ENCODE measurements at regions not wholly inside any gene's neighbourhood (a gene's known extent, or its start where the extent isn't known, plus 50 kb on each side); places are given as distances from the start of the nearest gene placed in this dataset.

GRCh38 chr2:104337869-104338268, 516.0 kb upstream of the POU3F3 start:
- H3K27ac ChIP-seq (ENCODE audit: low read depth, low read length), result no peak overlapping the region
- H3K9me2 ChIP-seq (ENCODE audit: insufficient read depth), result no peaks in the 10 kb centered on the region
- H3K4me2 ChIP-seq (ENCODE audit: low read length), result no peak overlapping the region
- no peaks in the 10 kb centered on the region for H3K27me3 ChIP-seq (ENCODE audit: insufficient read depth, low read length)
- H3K36me3 ChIP-seq (ENCODE audit: control insufficient read depth in 1 of 2, insufficient read depth in 2 of 2, low read length in 2 of 2), result no peaks in the 10 kb centered on the region
- H3K9me3 ChIP-seq (ENCODE audit: control insufficient read depth in 1 of 2, insufficient read depth in 1 of 2, low read depth in 1 of 2, low read length in 2 of 2), result peaks cover 10 to 25% of the 10 kb centered on the region in 2 experiments; a peak in 2 of 4 replicates
- no peaks in the 10 kb centered on the region for H3K4me1 ChIP-seq (ENCODE audit: control insufficient read depth in 1 of 2, insufficient read depth in 2 of 2, low read length in 2 of 2)
- no peak overlapping the region for H3K4me3 ChIP-seq (replicated peaks in 1 of 2; ENCODE audit: low read depth in 1 of 2, low read length in 2 of 2)
- POLR2A ChIA-PET, result no interaction called here
- BruUV-seq (replicated peaks), result no TSS peak
- H4K20me1 ChIP-seq (ENCODE audit: insufficient read depth), result no peaks in the 10 kb centered on the region
- CTCF ChIA-PET, result no interaction called here
- DNase-seq (ENCODE audit: low read depth, low spot score) (no peak), ATAC-seq (no peak)
- RAD21 ChIA-PET (ENCODE audit: low non-redundant PET in 1 of 2, low total read pairs in 2 of 2, uncharacterized antibody in 2 of 2, unreplicated experiment in 2 of 2), result no interaction called here
- no peak overlapping the region for H2AFZ ChIP-seq (ENCODE audit: low read depth, low read length, poor library complexity, severe bottlenecking)
- H3K79me2 ChIP-seq (ENCODE audit: insufficient read depth, low read length), result no peaks in the 10 kb centered on the region
- intact Hi-C loops (cut with micrococcal nuclease), result no loop called here
- no peak for TF ChIP-seq EGR1 (IDR thresholded peaks at IDR 0.05; ENCODE audit: low read depth)
- no peak for TF ChIP-seq CEBPB (IDR thresholded peaks at IDR 0.05; ENCODE audit: low read depth)
- TF ChIP-seq, protein P1, sequence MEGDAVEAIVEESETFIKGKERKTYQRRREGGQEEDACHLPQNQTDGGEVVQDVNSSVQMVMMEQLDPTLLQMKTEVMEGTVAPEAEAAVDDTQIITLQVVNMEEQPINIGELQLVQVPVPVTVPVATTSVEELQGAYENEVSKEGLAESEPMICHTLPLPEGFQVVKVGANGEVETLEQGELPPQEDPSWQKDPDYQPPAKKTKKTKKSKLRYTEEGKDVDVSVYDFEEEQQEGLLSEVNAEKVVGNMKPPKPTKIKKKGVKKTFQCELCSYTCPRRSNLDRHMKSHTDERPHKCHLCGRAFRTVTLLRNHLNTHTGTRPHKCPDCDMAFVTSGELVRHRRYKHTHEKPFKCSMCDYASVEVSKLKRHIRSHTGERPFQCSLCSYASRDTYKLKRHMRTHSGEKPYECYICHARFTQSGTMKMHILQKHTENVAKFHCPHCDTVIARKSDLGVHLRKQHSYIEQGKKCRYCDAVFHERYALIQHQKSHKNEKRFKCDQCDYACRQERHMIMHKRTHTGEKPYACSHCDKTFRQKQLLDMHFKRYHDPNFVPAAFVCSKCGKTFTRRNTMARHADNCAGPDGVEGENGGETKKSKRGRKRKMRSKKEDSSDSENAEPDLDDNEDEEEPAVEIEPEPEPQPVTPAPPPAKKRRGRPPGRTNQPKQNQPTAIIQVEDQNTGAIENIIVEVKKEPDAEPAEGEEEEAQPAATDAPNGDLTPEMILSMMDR (IDR thresholded peaks at IDR 0.05 in 2 of 3, conservative IDR thresholded peaks at IDR 0.05 in 1 of 3; ENCODE audit: borderline replicate concordance in 1 of 3, insufficient read depth in 1 of 3, low read depth in 2 of 3, low read length in 2 of 3), result no peak
- no peak for TF ChIP-seq RAD21 (IDR thresholded peaks at IDR 0.05; ENCODE audit: low read depth)
- TF ChIP-seq ZNF274 (IDR thresholded peaks at IDR 0.05; ENCODE audit: low read depth, low read length), result no peak
- no peak for TF ChIP-seq ELF1 (IDR thresholded peaks at IDR 0.05; ENCODE audit: borderline replicate concordance, low read depth)
- no peak for TF ChIP-seq JUND (IDR thresholded peaks at IDR 0.05)
- TF ChIP-seq ZFX (IDR thresholded peaks at IDR 0.05), result no peak
- TF ChIP-seq YY1 (IDR thresholded peaks at IDR 0.05; ENCODE audit: extremely low read depth, insufficient replicate concordance, low read depth, low read length), result no peak
- no peak for TF ChIP-seq POLR2A (IDR thresholded peaks at IDR 0.05; ENCODE audit: borderline replicate concordance, extremely low read depth, insufficient read depth, insufficient read length)
- no peak for TF ChIP-seq POLR2AphosphoS5 (IDR thresholded peaks at IDR 0.05; ENCODE audit: low read depth, low read length)
- H3K9ac ChIP-seq (ENCODE audit: low read length), result no peak overlapping the region
